H1 (cell line): ENCODE measurements at regions not wholly inside any gene's neighbourhood (a gene's known extent, or its start where the extent isn't known, plus 50 kb on each side); places are given as distances from the start of the nearest gene placed in this dataset.

Experiments used
- CTCF ChIA-PET: fragments of 300-600 bp; sonication (Branson Sonifier 250); formaldehyde crosslinking; loops from one replicate; lab custom pipeline; 2021; ENCODE audit not compliant: partially characterized antibody; lab: Charles Lee
- POLR2A ChIA-PET: fragments of 300-600 bp; sonication (Branson Sonifier 250); formaldehyde crosslinking; loops from one replicate; lab custom pipeline; 2021; ENCODE audit warnings: inconsistent platforms; ENCODE audit not compliant: partially characterized antibody; lab: Charles Lee
- DNase-seq, 2 experiments: peaks; one replicate each; pipeline versions ENCODE4 v3.0.0 to v3.0.0-alpha.2; 2010 to 2022; ENCODE audit warnings: low spot score in 2 of 2, low read depth in 1 of 2, mixed read lengths in 1 of 2
- FAIRE-seq: peaks from 2 replicates; lab custom pipeline; 2011; peaks lifted over from hg19 to GRCh38; lab: Jason Lieb, UNC
- H2AFZ ChIP-seq: 2 replicates; pipeline ENCODE4 v1.8.1; 2012; ENCODE audit warnings: low read length, inconsistent platforms
- H2AK5ac ChIP-seq: 2 replicates; pipeline ENCODE4 v1.6.1; 2013; ENCODE audit warnings: low read depth, low read length
- H2BK120ac ChIP-seq: replicated peaks from 2 replicates; pipeline ENCODE3; 2013; ENCODE audit warnings: low read depth, low read length, inconsistent platforms
- H2BK12ac ChIP-seq: 2 replicates; pipeline ENCODE4 v1.6.1; 2013; ENCODE audit warnings: low read depth, low read length
- H2BK15ac ChIP-seq: 2 replicates; pipeline ENCODE4 v1.6.1; 2013; ENCODE audit warnings: low read length
- H2BK20ac ChIP-seq: 2 replicates; pipeline ENCODE4 v1.6.1; 2013; ENCODE audit warnings: low read length
- H2BK5ac ChIP-seq: 2 replicates; pipeline ENCODE4 v1.6.1; 2013; ENCODE audit warnings: low read depth, low read length
- H3K14ac ChIP-seq: 2 replicates; pipeline ENCODE4 v1.6.1; 2013; ENCODE audit warnings: inconsistent platforms; ENCODE audit not compliant: insufficient read length
- H3K18ac ChIP-seq: 2 replicates; pipeline ENCODE4 v1.6.1; 2013; ENCODE audit warnings: low read length; ENCODE audit errors: extremely low read depth
- H3K23ac ChIP-seq: 2 replicates; pipeline ENCODE4 v1.6.1; 2013; ENCODE audit warnings: inconsistent platforms; ENCODE audit not compliant: insufficient read length
- H3K23me2 ChIP-seq: 2 replicates; pipeline ENCODE4 v1.6.1; 2013; ENCODE audit warnings: low read depth, low read length
- H3K27ac ChIP-seq: 2 replicates; pipeline ENCODE4 v1.6.1; 2011; ENCODE audit warnings: low read depth, low read length, inconsistent platforms
- H3K27me3 ChIP-seq, 4 experiments: replicated peaks in 1 of 4; 1 replicate in 1 of 4; 2 replicates in 3 of 4; pipeline versions ENCODE4 v1.6.1 to v1.8.1; 2011 to 2013; ENCODE audit warnings: low read length in 3 of 4, mild to moderate bottlenecking in 3 of 4, inconsistent platforms in 2 of 4, mixed read lengths in 2 of 4, moderate library complexity in 1 of 4; ENCODE audit not compliant: control insufficient read depth in 3 of 4, insufficient read depth in 3 of 4; ENCODE audit errors: extremely low read depth in 1 of 4
- H3K36me3 ChIP-seq, 4 experiments: 2 replicates each; pipeline versions ENCODE4 v1.6.1 to v1.8.1; 2011 to 2013; ENCODE audit warnings: mild to moderate bottlenecking in 4 of 4, low read length in 3 of 4, moderate library complexity in 2 of 4, control low read depth in 1 of 4, inconsistent platforms in 1 of 4; ENCODE audit not compliant: insufficient read depth in 4 of 4, control insufficient read depth in 2 of 4
- H3K4ac ChIP-seq: replicated peaks from 2 replicates; pipeline ENCODE3; 2013; ENCODE audit warnings: low read length, low read depth, mixed read lengths, inconsistent platforms; ENCODE audit not compliant: insufficient read length
- H3K4me1 ChIP-seq, 4 experiments: replicated peaks in 1 of 4; 1 replicate in 1 of 4; 2 replicates in 3 of 4; pipeline versions ENCODE4 v1.6.1 to v1.8.1; 2011 to 2013; ENCODE audit warnings: low read length in 3 of 4, inconsistent platforms in 2 of 4, mixed read lengths in 1 of 4; ENCODE audit not compliant: insufficient read depth in 4 of 4, control insufficient read depth in 3 of 4
- H3K4me2 ChIP-seq, 2 experiments: 2 replicates each; pipeline versions ENCODE4 v1.6.1 to v1.8.1; 2011 to 2013; ENCODE audit warnings: low read depth in 2 of 2, low read length in 2 of 2, control low read depth in 1 of 2, inconsistent platforms in 1 of 2, mild to moderate bottlenecking in 1 of 2; ENCODE audit not compliant: insufficient read depth in 1 of 2
- H3K4me3 ChIP-seq, 4 experiments: fragments of 200-600, 300-600 bp in 1 of 4; sonication (generic), shearing (Covaris generic), sonication (Bioruptor Twin) in 1 of 4; 2 replicates each; pipeline versions ENCODE4 v1.5.1 to v1.8.1; 2011 to 2016; ENCODE audit warnings: low read length in 4 of 4, low read depth in 3 of 4, control low read depth in 2 of 4, inconsistent platforms in 2 of 4, mild to moderate bottlenecking in 2 of 4, mixed read lengths in 1 of 4, moderate library complexity in 1 of 4; ENCODE audit not compliant: insufficient read depth in 2 of 4; ENCODE audit errors: extremely low read depth in 1 of 4
- H3K56ac ChIP-seq: replicated peaks from 2 replicates; pipeline ENCODE3; 2013; ENCODE audit warnings: low read depth, mild to moderate bottlenecking, mixed read lengths, low read length, inconsistent platforms; ENCODE audit not compliant: insufficient read length
- H3K79me1 ChIP-seq: 2 replicates; pipeline ENCODE4 v1.6.1; 2013; ENCODE audit warnings: low read depth, low read length, control low read depth
- H3K79me2 ChIP-seq, 2 experiments: 2 replicates each; pipeline versions ENCODE4 v1.6.1 to v1.8.1; 2012 to 2013; ENCODE audit warnings: low read length in 2 of 2, mild to moderate bottlenecking in 2 of 2, inconsistent platforms in 1 of 2; ENCODE audit not compliant: insufficient read depth in 2 of 2, control insufficient read depth in 1 of 2
- H3K9ac ChIP-seq, 4 experiments: replicated peaks in 1 of 4; 1 replicate in 1 of 4; 2 replicates in 3 of 4; pipeline versions ENCODE4 v1.6.1 to v1.8.1; 2011 to 2013; ENCODE audit warnings: low read depth in 3 of 4, low read length in 3 of 4, control low read depth in 2 of 4, mild to moderate bottlenecking in 2 of 4, moderate library complexity in 2 of 4, inconsistent platforms in 1 of 4; ENCODE audit errors: extremely low read depth in 1 of 4
- H3K9me3 ChIP-seq, 2 experiments: 2 replicates each; pipeline versions ENCODE4 v1.6.1 to v1.8.1; 2012 to 2013; ENCODE audit warnings: mild to moderate bottlenecking in 2 of 2, moderate library complexity in 2 of 2, control low read depth in 1 of 2, inconsistent platforms in 1 of 2, low read depth in 1 of 2, low read length in 1 of 2, mixed read lengths in 1 of 2; ENCODE audit not compliant: insufficient read depth in 2 of 2
- H4K20me1 ChIP-seq, 2 experiments: replicated peaks in 1 of 2; 2 replicates each; pipeline versions ENCODE3 to v1.8.1; 2011 to 2013; ENCODE audit warnings: inconsistent platforms in 2 of 2, low read length in 2 of 2, mild to moderate bottlenecking in 1 of 2; ENCODE audit not compliant: insufficient read depth in 2 of 2, control insufficient read depth in 1 of 2
- H4K5ac ChIP-seq: 2 replicates; pipeline ENCODE4 v1.6.1; 2013; ENCODE audit warnings: low read length, low read depth, mixed read lengths, inconsistent platforms; ENCODE audit not compliant: insufficient read length
- H4K8ac ChIP-seq: 2 replicates; pipeline ENCODE4 v1.8.0; 2013; ENCODE audit warnings: mild to moderate bottlenecking, moderate library complexity, low read length, inconsistent platforms; ENCODE audit not compliant: insufficient read depth; ENCODE audit errors: extremely low read depth
- H4K91ac ChIP-seq: replicated peaks from 2 replicates; pipeline ENCODE3; 2013; ENCODE audit warnings: low read length, mixed read lengths, inconsistent platforms; ENCODE audit not compliant: insufficient read length
- RAD21 ChIP-seq, 2 experiments: IDR thresholded peaks in 1 of 2; conservative IDR thresholded peaks in 1 of 2; 2 replicates each; pipeline ENCODE4 v1.6.1; 2011; ENCODE audit warnings: low read depth in 2 of 2, low read length in 2 of 2, improper control_type of control experiment in 1 of 2, inconsistent platforms in 1 of 2, mild to moderate bottlenecking in 1 of 2, moderate library complexity in 1 of 2
- ZNF274 ChIP-seq: IDR thresholded peaks from 2 replicates; pipeline ENCODE4 v1.7.0; 2012; ENCODE audit warnings: low read length, borderline replicate concordance; ENCODE audit errors: extremely low read depth
- WGBS, 2 experiments: shearing (Covaris generic) in 1 of 2; methylation state at CpG; one replicate each; pipeline versions ENCODE4 v1.1.6 to v1.1.7; 2013 to 2015; ENCODE audit warnings: low lambda C conversion rate in 2 of 2, mixed read lengths in 2 of 2, inconsistent platforms in 1 of 2, low coverage in 1 of 2, missing lambda C conversion rate in 1 of 2; ENCODE audit not compliant: insufficient replicate concordance in 2 of 2, insufficient coverage in 1 of 2, insufficient read length in 1 of 2; ENCODE audit errors: extremely low coverage in 1 of 2, missing lambda C conversion rate in 1 of 2; 5-methylcytosine and 5-hydroxymethylcytosine counted together

DNA sequence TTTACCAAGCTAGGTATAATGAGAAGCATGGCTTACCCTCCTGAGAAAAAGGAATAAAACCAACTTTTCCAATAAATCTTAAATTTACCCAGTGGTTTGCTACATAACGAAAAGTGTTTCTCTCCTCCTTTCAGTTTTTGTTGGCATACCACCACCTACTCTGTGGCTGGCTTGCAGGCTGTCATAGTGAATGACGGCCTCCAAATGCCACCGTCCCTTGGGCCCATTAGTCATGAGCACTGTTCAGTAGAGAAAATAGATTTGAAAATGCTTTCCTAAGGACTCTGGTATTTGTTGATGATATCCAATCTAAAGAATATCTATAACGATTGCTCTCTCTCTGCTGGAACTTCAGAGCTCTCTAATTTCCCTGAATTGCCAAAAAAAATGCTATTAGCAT lies 488.3 kb downstream of the MAGEE1 start:
- Histone ChIP-seq H3K4me1 (no peaks in the 10 kb centered on the region), H2BK20ac (no peak overlapping the region), H2BK15ac (no peak overlapping the region), H2BK120ac (no peak overlapping the region), H4K91ac (no peak overlapping the region), H3K56ac (no peak overlapping the region), H3K4me3 (no peak overlapping the region), H3K23me2 (no peaks in the 10 kb centered on the region), H3K23ac (no peak overlapping the region), H3K14ac (no peak overlapping the region), H4K20me1 (no peaks in the 10 kb centered on the region), H2AK5ac (no peak overlapping the region), H3K79me2 (no peaks in the 10 kb centered on the region), H3K79me1 (no peaks in the 10 kb centered on the region), H2AFZ (no peak overlapping the region), H2BK12ac (no peak overlapping the region), H3K9ac (no peak overlapping the region), H3K4ac (no peak overlapping the region), H3K4me2 (no peak overlapping the region), H4K8ac (no peak overlapping the region), H3K27ac (no peak overlapping the region), H3K36me3 (no peaks in the 10 kb centered on the region), H3K27me3 (no peaks in the 10 kb centered on the region), H2BK5ac (no peak overlapping the region), H4K5ac (no peak overlapping the region), H3K18ac (no peak overlapping the region), H3K9me3 (no peaks in the 10 kb centered on the region)
- TF ChIP-seq RAD21 (IDR thresholded peaks at IDR 0.05 in 1 of 2, conservative IDR thresholded peaks at IDR 0.05 in 1 of 2; ENCODE audit: low read depth in 2 of 2, low read length in 2 of 2) (no peak), ZNF274 (no peak)
- ChIA-PET POLR2A (no interaction called here), CTCF (no interaction called here)
- FAIRE-seq: no peak
- DNase-seq: no peak
- WGBS, 2 experiments: 77% methylated on average over 4 of the region's 4 CpGs; no CpG with 5 or more reads in 1 of the 2 experiments
